Hematopoietic multipotent progenitor cell treated with erythropoietin and hydrocortisone succinate and interleukin-3 and kit ligand, for 6 days (in vitro differentiated cells): ENCODE measurements at regions not wholly inside any gene's neighbourhood (a gene's known extent, or its start where the extent isn't known, plus 50 kb on each side); places are given as distances from the start of the nearest gene placed in this dataset.

Source experiments
- DNase-seq: peaks from one replicate; pipeline ENCODE4 v3.0.0-alpha.2; 2015

- no peak for DNase-seq
Measured at GRCh38 chr20:11820838-11821237, 96.9 kb upstream of the BTBD3 start.

- no peak for DNase-seq
Measured at GRCh38 chr20:11822540-11822794, 95.2 kb upstream of the BTBD3 start.

- no peak for DNase-seq
Measured at GRCh38 chr20:11826334-11826733, 91.4 kb upstream of the BTBD3 start.

GRCh38 chr20:11832397-11832796 is 85.3 kb upstream of the BTBD3 start:
- DNase-seq: no peak

GRCh38 chr20:11832851-11833250 is 84.8 kb upstream of the BTBD3 start:
- no peak for DNase-seq

GRCh38 chr20:11833825-11834224 is 83.9 kb upstream of the BTBD3 start:
- no peak for DNase-seq

GRCh38 chr20:11838076-11838636 is 79.5 kb upstream of the BTBD3 start:
- no peak for DNase-seq

GRCh38 chr20:11841972-11842461 is 75.7 kb upstream of the BTBD3 start:
- no peak for DNase-seq

- no peak for DNase-seq
Measured at GRCh38 chr20:11843289-11843688, 74.4 kb upstream of the BTBD3 start.

GRCh38 chr20:11844691-11845090 is 73.0 kb upstream of the BTBD3 start:
- no peak for DNase-seq

- DNase-seq: no peak
Measured at GRCh38 chr20:11845340-11845739, 72.4 kb upstream of the BTBD3 start.

- no peak for DNase-seq
Measured at GRCh38 chr20:11846131-11846530, 71.6 kb upstream of the BTBD3 start.

- DNase-seq: no peak
Measured at GRCh38 chr20:11847827-11848226, 69.9 kb upstream of the BTBD3 start.

- DNase-seq: no peak
Measured at GRCh38 chr20:11849270-11849915, 68.3 kb upstream of the BTBD3 start.

- DNase-seq: no peak
Measured at GRCh38 chr20:11849976-11850670, 67.6 kb upstream of the BTBD3 start.

- DNase-seq: no peak
Measured at GRCh38 chr20:11850901-11851300, 66.8 kb upstream of the BTBD3 start.

- DNase-seq: no peak
Measured at GRCh38 chr20:11851646-11852045, 66.0 kb upstream of the BTBD3 start.

GRCh38 chr20:11852189-11852588 is 65.5 kb upstream of the BTBD3 start:
- DNase-seq: no peak

- DNase-seq: no peak
Measured at GRCh38 chr20:11852811-11853210, 64.9 kb upstream of the BTBD3 start.

GRCh38 chr20:11853359-11853758 is 64.3 kb upstream of the BTBD3 start:
- no peak for DNase-seq

GRCh38 chr20:11861479-11861878 is 56.2 kb upstream of the BTBD3 start:
- no peak for DNase-seq

GRCh38 chr20:11867291-11867919 is 50.3 kb upstream of the BTBD3 start:
- DNase-seq: no peak
